Fibroblast of mammary gland (primary cell): ENCODE measurements at regions not wholly inside any gene's neighbourhood (a gene's known extent, or its start where the extent isn't known, plus 50 kb on each side); places are given as distances from the start of the nearest gene placed in this dataset.

Source experiments
- DNase-seq: peaks from one replicate; pipeline ENCODE4 v3.0.0-alpha.2; 2010; ENCODE audit warnings: low read depth
- H3K4me3 ChIP-seq: 2 replicates; pipeline ENCODE4 v1.5.1; 2011; ENCODE audit warnings: low read depth, mild to moderate bottlenecking, low read length, moderate library complexity; ENCODE audit not compliant: control insufficient read depth
- CTCF ChIP-seq: conservative IDR thresholded peaks from 2 replicates; pipeline ENCODE4 v1.5.1; 2011; ENCODE audit warnings: low read depth, low read length, inconsistent platforms; ENCODE audit not compliant: control insufficient read depth, insufficient read depth

- no peak overlapping the region for H3K4me3 ChIP-seq
- TF ChIP-seq CTCF = no peak
- DNase-seq = no peak
These were observed 111.3 kb upstream of the RAB6C start for GRCh38 chr2:129868151-129868550.

GRCh38 chr2:129870685-129871241 is 108.7 kb upstream of the RAB6C start:
- H3K4me3 ChIP-seq = no peak overlapping the region
- DNase-seq = no peak
- TF ChIP-seq CTCF = no peak

GRCh38 chr2:129872446-129872845 is 107.0 kb upstream of the RAB6C start:
- DNase-seq = no peak
- no peak overlapping the region for H3K4me3 ChIP-seq
- no peak for TF ChIP-seq CTCF

- H3K4me3 ChIP-seq = no peak overlapping the region
- TF ChIP-seq CTCF = no peak
- no peak for DNase-seq
These were observed 102.9 kb upstream of the RAB6C start for GRCh38 chr2:129876541-129876940.

- DNase-seq = peak; percentile 67
- no peak for TF ChIP-seq CTCF
- H3K4me3 ChIP-seq = peak overlapping the region; percentile 70
These were observed 102.2 kb upstream of the RAB6C start for GRCh38 chr2:129877289-129877741.

- peak; percentile 52 for DNase-seq
- no peak for TF ChIP-seq CTCF
- peak overlapping the region; percentile 22 for H3K4me3 ChIP-seq
These were observed 101.4 kb upstream of the RAB6C start for GRCh38 chr2:129877795-129878775.
